ENCODE measurements at regions not wholly inside any gene's neighbourhood (a gene's known extent, or its start where the extent isn't known, plus 50 kb on each side); places are given as distances from the start of the nearest gene placed in this dataset.

DNA sequence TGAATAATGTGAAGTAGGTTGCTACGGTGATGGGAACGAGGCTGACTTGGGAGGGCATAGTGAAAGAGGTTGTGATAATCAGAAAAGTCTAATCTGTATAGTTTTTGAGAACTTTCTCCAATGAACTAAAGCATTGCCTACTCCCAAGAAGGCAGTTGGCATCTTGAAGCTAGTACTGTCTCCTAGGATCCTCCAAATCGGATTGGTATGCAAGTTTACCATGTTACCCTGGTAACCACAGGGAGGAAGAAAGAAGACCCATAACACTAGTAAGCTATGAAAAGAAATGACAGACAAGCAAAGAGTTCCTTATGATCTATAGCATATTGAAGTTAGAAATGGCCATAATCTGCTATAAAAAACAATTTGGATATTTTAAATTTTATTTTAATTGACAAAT, 127.2 kb upstream of the SYNPR start:
- POLR2A ChIA-PET, result no interaction called here
- DNase-seq (no peak), ATAC-seq (no peak)
- Mint-ChIP-seq H3K9me3 (peaks cover 0 to 12% (median 2%) of the 10 kb centered on the region in 9 donors), H3K4me3 (no peak overlapping the region), H3K4me1 (no peaks in the 10 kb centered on the region), H3K36me3 (no peaks in the 10 kb centered on the region), H3K27ac (no peak overlapping the region), H3K27me3 (no peaks in the 10 kb centered on the region)

DNA sequence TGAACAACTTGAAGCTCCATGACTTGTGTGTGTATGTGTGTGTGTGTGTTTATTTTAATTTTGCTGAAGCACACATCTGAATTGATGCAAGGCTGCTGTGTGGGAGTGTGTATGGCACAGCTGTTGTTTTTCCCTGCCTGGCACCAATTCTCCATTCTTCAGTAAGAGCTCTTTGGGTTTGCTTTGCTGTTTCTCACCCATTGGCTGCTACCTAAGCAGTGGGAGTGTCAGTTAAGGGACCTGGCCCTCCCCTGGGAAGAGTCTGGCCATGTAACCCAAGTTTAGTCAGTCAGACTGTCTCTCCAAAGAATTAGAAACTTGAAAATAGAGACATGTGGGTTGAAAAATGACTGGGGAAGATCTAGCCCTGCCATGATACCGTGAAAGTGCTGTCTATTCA, 126.2 kb upstream of the SYNPR start:
- H3K36me3 Mint-ChIP-seq, result no peaks in the 10 kb centered on the region
- ATAC-seq (no peak), DNase-seq (no peak)
- H3K27me3 Mint-ChIP-seq, result no peaks in the 10 kb centered on the region
- POLR2A ChIA-PET, result no interaction called here
- no peaks in the 10 kb centered on the region for H3K4me1 Mint-ChIP-seq
- no peak overlapping the region for H3K4me3 Mint-ChIP-seq
- peaks cover 0 to 12% (median 5%) of the 10 kb centered on the region in 9 donors for H3K9me3 Mint-ChIP-seq
- H3K27ac Mint-ChIP-seq, result no peak overlapping the region

DNA sequence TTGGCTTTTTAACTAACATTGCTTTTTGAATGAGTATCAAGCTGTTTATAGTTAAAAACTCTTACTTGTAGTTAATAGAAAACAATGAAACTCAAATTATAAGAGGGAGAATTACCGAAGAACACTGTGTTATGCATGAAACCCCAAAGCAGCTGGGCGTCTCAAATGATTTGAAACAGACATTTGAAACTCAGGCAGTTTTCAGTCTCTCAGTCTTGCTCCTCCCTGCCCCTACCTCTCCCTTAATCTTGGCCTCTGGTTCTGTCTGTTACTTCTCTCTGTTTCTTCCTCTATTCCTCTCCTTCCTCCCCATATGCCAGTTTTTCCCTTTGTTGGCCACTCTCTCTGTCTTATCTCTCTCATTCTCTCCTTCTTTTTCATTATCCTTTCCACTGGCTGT, 118.3 kb upstream of the SYNPR start:
- ATAC-seq (no peak), DNase-seq (no peak)
- POLR2A ChIA-PET, result no interaction called here
- Mint-ChIP-seq H3K27ac (no peak overlapping the region), H3K9me3 (peaks cover 0 to 16% (median 6%) of the 10 kb centered on the region in 9 donors), H3K4me3 (no peak overlapping the region), H3K27me3 (no peaks in the 10 kb centered on the region), H3K36me3 (no peaks in the 10 kb centered on the region), H3K4me1 (no peaks in the 10 kb centered on the region)

DNA sequence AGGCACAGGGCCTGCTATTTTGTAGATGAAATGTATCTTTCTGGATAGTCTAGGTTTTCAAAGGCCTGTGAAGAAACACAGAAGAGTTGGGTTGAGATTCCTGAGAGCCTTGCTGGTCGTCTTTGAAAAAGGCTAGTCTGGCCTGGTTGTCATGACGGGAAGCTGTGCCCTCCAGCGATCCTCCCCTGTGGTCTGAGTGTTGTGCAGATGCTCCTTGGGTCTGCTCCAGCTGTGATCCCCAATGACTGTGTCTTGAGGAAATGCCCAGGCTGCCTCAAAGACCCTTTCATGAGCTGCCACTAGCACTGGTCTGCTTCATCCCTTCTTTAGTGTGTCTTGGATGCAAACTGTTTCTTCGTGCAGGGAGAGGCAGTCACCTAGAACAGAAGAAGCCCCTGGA, 111.0 kb upstream of the SYNPR start:
- DNase-seq (no peak), ATAC-seq (no peak)
- Mint-ChIP-seq H3K4me1 (no peaks in the 10 kb centered on the region), H3K4me3 (no peak overlapping the region), H3K36me3 (no peaks in the 10 kb centered on the region), H3K27ac (no peak overlapping the region), H3K27me3 (no peaks in the 10 kb centered on the region), H3K9me3 (peaks cover 0 to 19% (median 5%) of the 10 kb centered on the region in 9 donors)
- POLR2A ChIA-PET, result no interaction called here

DNA sequence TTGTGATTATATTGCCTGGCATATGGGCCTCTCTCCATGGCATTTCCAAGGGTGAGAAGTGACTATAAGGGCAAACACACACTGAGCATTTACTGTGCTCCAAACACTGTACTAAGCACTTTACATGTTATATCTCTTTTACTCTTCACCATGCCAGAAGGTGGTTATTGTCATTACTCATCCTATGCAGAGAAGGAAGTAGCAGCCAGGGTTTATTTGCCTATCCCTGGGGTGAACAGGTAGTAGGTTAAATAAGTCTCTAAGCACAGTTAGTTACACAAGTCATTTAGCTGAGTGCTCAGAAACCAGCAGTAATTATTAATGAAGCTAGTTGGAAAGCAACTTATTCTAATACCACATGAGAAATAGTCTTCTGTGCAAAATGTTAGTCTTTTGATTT, 109.9 kb upstream of the SYNPR start:
- Mint-ChIP-seq H3K27ac (no peak overlapping the region), H3K9me3 (peaks cover 0 to 13% (median 9%) of the 10 kb centered on the region in 9 donors), H3K4me1 (no peaks in the 10 kb centered on the region), H3K4me3 (no peak overlapping the region), H3K27me3 (no peaks in the 10 kb centered on the region), H3K36me3 (no peaks in the 10 kb centered on the region)
- POLR2A ChIA-PET, result no interaction called here
- no peak for ATAC-seq
- DNase-seq, result no peak

- peaks cover 0 to 18% (median 10%) of the 10 kb centered on the region in 9 donors for H3K9me3 Mint-ChIP-seq
- no peaks in the 10 kb centered on the region for H3K4me1 Mint-ChIP-seq
- ATAC-seq, result no peak
- no peaks in the 10 kb centered on the region for H3K36me3 Mint-ChIP-seq
- H3K4me3 Mint-ChIP-seq, result no peak overlapping the region
- POLR2A ChIA-PET, result no interaction called here
- DNase-seq, result no peak
- no peaks in the 10 kb centered on the region for H3K27me3 Mint-ChIP-seq
- no peak overlapping the region for H3K27ac Mint-ChIP-seq
These were observed 98.1 kb upstream of the SYNPR start for GRCh38 chr3:63179862-63180522.

DNA sequence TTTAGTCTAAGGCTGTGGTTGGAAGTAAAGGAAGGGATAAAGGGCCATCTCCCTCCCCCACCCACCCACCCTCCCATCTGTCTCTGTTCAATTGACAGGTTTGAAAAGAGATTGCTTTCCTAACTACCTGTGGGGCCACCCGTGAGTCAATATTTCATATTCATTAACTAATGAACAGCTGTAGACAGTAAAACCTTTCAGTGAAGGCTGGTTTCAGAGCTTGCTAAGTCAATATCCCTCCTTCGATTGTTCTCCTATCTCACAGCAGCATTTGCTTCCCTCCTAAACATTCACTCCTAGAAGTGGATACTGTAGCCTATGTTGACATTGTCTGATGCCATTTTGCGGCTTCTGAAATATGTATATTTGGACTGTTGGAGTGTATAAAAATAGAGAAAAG, 85.9 kb upstream of the SYNPR start:
- no peaks in the 10 kb centered on the region for H3K36me3 Mint-ChIP-seq
- no peak overlapping the region for H3K4me3 Mint-ChIP-seq
- POLR2A ChIA-PET, result no interaction called here
- peaks cover 0 to 12% (median 4%) of the 10 kb centered on the region in 9 donors for H3K9me3 Mint-ChIP-seq
- ATAC-seq (no peak), DNase-seq (no peak)
- peaks cover 0 to 7% (median 2%) of the 10 kb centered on the region in 5 donors for H3K27me3 Mint-ChIP-seq
- no peak overlapping the region for H3K27ac Mint-ChIP-seq
- no peaks in the 10 kb centered on the region for H3K4me1 Mint-ChIP-seq

DNA sequence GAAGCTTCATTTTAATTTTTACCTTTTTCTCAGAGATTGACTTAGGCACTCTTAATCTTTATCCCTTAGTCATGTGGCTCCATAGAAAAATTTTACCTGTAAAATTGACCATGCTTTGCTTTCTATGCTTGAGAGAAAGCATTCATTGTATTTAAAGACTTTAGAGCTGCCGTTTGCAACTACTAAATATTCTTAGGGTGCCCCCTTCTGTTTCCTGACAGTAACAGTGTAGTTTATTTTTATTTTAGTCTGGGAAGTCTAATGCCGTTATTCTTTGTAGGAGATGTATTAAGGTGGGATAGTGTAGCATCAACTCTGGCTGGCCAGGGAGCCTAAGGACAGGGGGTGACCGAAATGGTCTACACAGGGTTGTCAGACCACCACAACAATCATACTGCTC, 84.5 kb upstream of the SYNPR start:
- H3K4me1 Mint-ChIP-seq, result no peaks in the 10 kb centered on the region
- POLR2A ChIA-PET, result no interaction called here
- peaks cover 0 to 7% (median 2%) of the 10 kb centered on the region in 5 donors for H3K27me3 Mint-ChIP-seq

GRCh38 chr3:63199606-63200005, 78.5 kb upstream of the SYNPR start:
- Mint-ChIP-seq H3K4me3 (no peak overlapping the region), H3K9me3 (peaks cover 0 to 4% (median 0%) of the 10 kb centered on the region in 9 donors), H3K36me3 (no peaks in the 10 kb centered on the region), H3K27me3 (no peaks in the 10 kb centered on the region), H3K4me1 (no peaks in the 10 kb centered on the region), H3K27ac (no peak overlapping the region)
- POLR2A ChIA-PET, result no interaction called here
- no peak for ATAC-seq
- DNase-seq, result no peak

More for the DNA sequence above, 84.5 kb upstream of the SYNPR start:
- ATAC-seq (no peak), DNase-seq (no peak)
- Mint-ChIP-seq H3K4me3 (no peak overlapping the region), H3K36me3 (no peaks in the 10 kb centered on the region), H3K9me3 (peaks cover 0 to 11% (median 4%) of the 10 kb centered on the region in 9 donors), H3K27ac (no peak overlapping the region)

DNA sequence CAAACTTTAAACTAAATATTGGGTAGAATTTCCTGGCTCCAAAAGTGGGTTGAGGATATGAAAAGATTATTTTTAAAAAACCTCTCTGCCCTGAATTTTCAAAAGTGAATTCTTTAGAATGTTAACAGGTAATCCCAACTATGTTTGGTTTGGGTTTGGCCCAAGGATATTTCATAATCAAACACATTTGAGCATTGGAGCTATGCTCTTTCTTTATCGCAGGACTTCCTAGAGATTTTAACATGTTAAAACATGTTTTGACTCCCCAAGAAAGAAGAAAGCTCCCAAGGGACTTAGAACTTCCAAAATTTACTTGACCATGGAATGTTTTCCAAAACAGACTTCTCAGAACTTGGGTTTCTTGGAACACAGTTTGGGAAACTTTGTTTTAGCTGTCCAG, 75.6 kb upstream of the SYNPR start:
- H3K36me3 Mint-ChIP-seq, result no peaks in the 10 kb centered on the region

GRCh38 chr3:63207066-63207590, 71.0 kb upstream of the SYNPR start:
- DNase-seq (no peak), ATAC-seq (no peak)
- no peaks in the 10 kb centered on the region for H3K27me3 Mint-ChIP-seq
- no peaks in the 10 kb centered on the region for H3K36me3 Mint-ChIP-seq
- H3K9me3 Mint-ChIP-seq, result peaks cover 0 to 12% (median 2%) of the 10 kb centered on the region in 9 donors
- no peaks in the 10 kb centered on the region for H3K4me1 Mint-ChIP-seq
- H3K4me3 Mint-ChIP-seq, result no peak overlapping the region
- H3K27ac Mint-ChIP-seq, result no peak overlapping the region
- POLR2A ChIA-PET, result no interaction called here

More for the DNA sequence above, 75.6 kb upstream of the SYNPR start:
- Mint-ChIP-seq H3K4me3 (no peak overlapping the region), H3K4me1 (no peaks in the 10 kb centered on the region), H3K27me3 (no peaks in the 10 kb centered on the region), H3K9me3 (peaks cover 0 to 7% (median 2%) of the 10 kb centered on the region in 9 donors), H3K27ac (no peak overlapping the region)
- no peak for DNase-seq
- POLR2A ChIA-PET, result no interaction called here
- no peak for ATAC-seq

DNA sequence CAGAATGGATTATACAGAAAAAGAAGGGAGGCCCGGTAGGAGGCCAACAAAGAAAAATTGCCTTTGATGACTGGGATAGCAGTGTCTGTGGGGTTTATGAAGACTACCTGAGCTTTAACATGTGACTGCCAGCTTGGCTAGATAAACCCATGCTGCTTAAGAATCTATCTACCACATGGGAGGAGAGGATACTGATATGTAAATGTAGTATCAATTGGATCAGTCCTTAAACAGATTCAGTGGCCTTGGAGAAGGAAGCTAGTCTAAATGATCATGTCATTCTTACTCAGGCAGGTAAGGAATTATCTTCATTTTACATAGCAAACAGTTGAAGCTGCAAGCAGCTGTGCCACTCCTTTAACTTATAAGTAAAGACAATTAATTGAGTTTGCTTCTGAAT, 50.0 kb upstream of the SYNPR start:
- no peak for DNase-seq
- no peak overlapping the region for H3K4me3 Mint-ChIP-seq
- H3K27me3 Mint-ChIP-seq, result peaks cover 0 to 10% (median 0%) of the 10 kb centered on the region in 5 donors
- H3K9me3 Mint-ChIP-seq, result no peaks in the 10 kb centered on the region
- H3K36me3 Mint-ChIP-seq, result no peaks in the 10 kb centered on the region
- POLR2A ChIA-PET, result no interaction called here
- no peak overlapping the region for H3K27ac Mint-ChIP-seq
- H3K4me1 Mint-ChIP-seq, result no peaks in the 10 kb centered on the region
- ATAC-seq, result no peak
